ENCODE measurements at regions not wholly inside any gene's neighbourhood (a gene's known extent, or its start where the extent isn't known, plus 50 kb on each side); places are given as distances from the start of the nearest gene placed in this dataset.

DNA sequence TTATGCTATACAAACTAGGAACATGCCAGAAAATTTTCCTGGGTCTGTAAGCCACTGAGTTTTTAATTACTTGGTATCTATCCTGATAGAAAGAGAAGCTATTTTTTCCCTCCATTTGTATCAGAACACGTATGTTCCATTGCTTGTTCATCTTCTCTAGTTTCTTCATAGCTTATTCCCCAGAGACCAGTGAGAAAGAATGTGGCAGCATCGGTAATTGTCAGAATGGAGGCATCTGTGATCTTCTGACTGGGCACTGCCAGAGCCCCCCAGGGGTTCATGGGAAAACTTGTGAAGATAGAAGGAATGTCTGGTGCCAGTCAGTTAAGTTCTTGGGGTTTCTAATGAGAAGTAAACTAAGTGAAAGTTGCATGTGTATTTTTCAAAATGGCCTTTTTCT, 720.2 kb upstream of the GOLIM4 start:
- Histone ChIP-seq H3K27me3 (no peaks in the 10 kb centered on the region), H3K4me1 (no peaks in the 10 kb centered on the region), H3K27ac (no peak overlapping the region), H3K4me3 (replicated peaks in 1 of 3) (no peak overlapping the region), H3K9me3 (no peaks in the 10 kb centered on the region), H3K36me3 (no peaks in the 10 kb centered on the region)
- DNase-seq = no peak
- intact Hi-C loops (cut with DNase I) = no loop called here
- 74 to 76% methylated on average over 2 of the region's 2 CpGs for WGBS, 2 donors
- TF ChIP-seq POLR2A (IDR thresholded peaks at IDR 0.05) = no peak
- no peak for TF ChIP-seq CTCF (IDR thresholded peaks at IDR 0.05)

DNA sequence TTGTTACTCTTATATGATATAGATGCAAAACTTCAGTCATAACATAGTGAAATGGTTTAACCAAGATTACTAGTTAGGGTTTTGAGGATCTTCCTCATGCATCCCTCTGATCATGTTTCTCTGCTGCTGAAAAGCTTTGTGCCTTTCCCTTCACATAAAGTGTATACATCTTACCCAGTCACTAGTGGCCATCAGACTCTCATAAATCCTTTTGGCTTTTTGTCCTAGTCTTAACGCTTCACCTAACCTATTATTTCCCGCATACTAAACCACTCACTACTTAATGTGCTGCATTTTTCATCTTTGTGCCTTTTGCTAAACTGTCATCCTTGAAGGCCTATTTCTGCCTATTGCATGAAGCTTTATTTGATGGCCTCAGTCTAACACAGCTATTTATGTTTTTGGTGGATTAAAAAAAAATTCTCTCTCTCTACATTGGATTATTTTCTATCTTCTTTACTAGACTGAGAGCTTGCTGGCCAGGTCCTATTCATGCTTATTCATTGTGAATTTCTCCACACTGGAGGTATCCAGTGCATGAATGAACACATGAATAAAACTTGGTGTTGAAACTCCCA, 717.6 kb upstream of the GOLIM4 start:
- TF ChIP-seq POLR2A (IDR thresholded peaks at IDR 0.05) = no peak
- no peak for TF ChIP-seq CTCF (IDR thresholded peaks at IDR 0.05)
- no peaks in the 10 kb centered on the region for H3K4me1 ChIP-seq
- 90 to 93% methylated on average over 2 of the region's 2 CpGs for WGBS, 2 donors

DNA sequence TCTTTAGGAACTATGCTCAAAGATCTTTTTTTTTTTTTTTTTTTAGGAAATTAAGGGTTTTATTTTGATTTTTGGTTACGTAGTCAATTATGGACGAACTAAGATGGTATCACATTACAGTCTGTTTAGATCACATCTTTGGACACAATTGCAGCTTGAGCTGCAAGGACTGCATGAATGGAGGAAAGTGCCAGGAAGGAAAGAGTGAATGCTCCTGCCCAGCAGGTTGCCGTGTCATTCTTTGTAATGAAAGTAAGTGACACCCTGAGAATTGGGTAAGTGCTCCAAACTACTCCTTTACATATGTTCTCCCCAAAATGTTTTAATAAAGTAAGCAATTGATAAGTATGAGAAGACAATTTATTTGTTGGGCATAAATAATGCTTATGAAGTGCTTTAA, 716.5 kb upstream of the GOLIM4 start:
- intact Hi-C loops (cut with DNase I) = no loop called here
- WGBS, 2 donors = 65 to 76% methylated on average over 3 of the region's 3 CpGs
- no peaks in the 10 kb centered on the region for H3K9me3 ChIP-seq
- H3K27ac ChIP-seq = no peak overlapping the region
- H3K4me1 ChIP-seq = peaks cover 4 to 6% of the 10 kb centered on the region in 2 donors
- H3K36me3 ChIP-seq = no peaks in the 10 kb centered on the region
- DNase-seq = no peak
- TF ChIP-seq POLR2A (IDR thresholded peaks at IDR 0.05) (no peak), CTCF (IDR thresholded peaks at IDR 0.05) (no peak)
- H3K27me3 ChIP-seq = no peaks in the 10 kb centered on the region
- no peak overlapping the region for H3K4me3 ChIP-seq (replicated peaks in 1 of 3)

More for the DNA sequence above, 717.6 kb upstream of the GOLIM4 start:
- Histone ChIP-seq H3K9me3 (no peaks in the 10 kb centered on the region), H3K27me3 (no peaks in the 10 kb centered on the region), H3K27ac (no peak overlapping the region), H3K4me3 (replicated peaks in 1 of 3) (no peak overlapping the region), H3K36me3 (no peaks in the 10 kb centered on the region)
- intact Hi-C loops (cut with DNase I) = no loop called here
- no peak for DNase-seq

DNA sequence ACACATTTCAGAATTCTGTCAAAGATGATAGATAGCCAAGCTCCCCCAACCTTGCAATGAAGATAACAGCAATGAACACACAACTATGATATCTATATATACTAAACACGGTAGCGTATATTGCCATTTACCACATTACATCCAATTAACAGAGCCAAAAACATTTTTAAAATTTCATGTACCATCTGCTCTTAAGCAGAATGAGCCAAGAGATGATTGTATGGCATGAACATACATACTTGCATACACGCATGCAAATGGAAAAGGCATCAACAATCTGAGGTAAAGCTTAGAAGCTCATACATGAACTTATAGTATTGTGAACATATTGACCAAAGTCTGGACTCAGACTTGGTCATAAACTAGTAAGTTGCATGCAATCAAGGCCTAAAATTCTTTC, 712.9 kb upstream of the GOLIM4 start:
- Histone ChIP-seq H3K9me3 (no peaks in the 10 kb centered on the region), H3K27me3 (no peaks in the 10 kb centered on the region), H3K4me3 (replicated peaks in 1 of 3) (no peak overlapping the region), H3K4me1 (peaks cover 5 to 15% of the 10 kb centered on the region in 2 donors), H3K36me3 (no peaks in the 10 kb centered on the region), H3K27ac (no peak overlapping the region)
- intact Hi-C loops (cut with DNase I) = no loop called here
- WGBS, 2 donors = 90 to 94% methylated on average over 3 of the region's 3 CpGs
- TF ChIP-seq CTCF (IDR thresholded peaks at IDR 0.05) (no peak), POLR2A (IDR thresholded peaks at IDR 0.05) (no peak)
- no peak for DNase-seq

DNA sequence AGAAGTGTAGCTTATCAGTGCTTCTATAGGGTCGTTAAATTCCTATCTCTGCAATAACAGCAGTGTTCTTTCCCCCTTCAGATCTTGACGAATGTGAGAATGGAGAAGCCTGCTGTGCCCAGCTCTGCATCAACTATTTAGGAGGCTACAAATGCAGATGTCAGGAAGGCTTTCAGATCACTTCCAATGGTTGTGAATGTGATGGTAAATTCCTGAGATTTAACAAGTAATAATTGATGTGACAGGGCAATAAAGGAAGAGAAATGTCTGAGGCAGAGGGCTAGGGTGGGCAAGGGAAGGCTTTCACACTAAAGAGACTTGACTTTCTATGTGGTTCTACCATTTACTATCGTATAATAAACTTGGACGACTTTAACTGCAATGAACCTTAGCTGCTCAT, 711.7 kb upstream of the GOLIM4 start:
- H3K27ac ChIP-seq = no peak overlapping the region
- no peaks in the 10 kb centered on the region for H3K27me3 ChIP-seq
- no peak overlapping the region for H3K4me3 ChIP-seq (replicated peaks in 1 of 3)
- H3K36me3 ChIP-seq = no peaks in the 10 kb centered on the region
- DNase-seq = no peak
- intact Hi-C loops (cut with DNase I) = no loop called here
- WGBS, 2 donors = 53 to 61% methylated on average over 4 of the region's 4 CpGs
- H3K9me3 ChIP-seq = no peaks in the 10 kb centered on the region
- no peak for TF ChIP-seq CTCF (IDR thresholded peaks at IDR 0.05)
- no peak for TF ChIP-seq POLR2A (IDR thresholded peaks at IDR 0.05)
- peaks cover 5 to 15% of the 10 kb centered on the region in 2 donors for H3K4me1 ChIP-seq

All from thyroid gland (tissue), 4 donors.